NCI-H2227 treated with DMSO at 0.1 percent for 48 hours (cell line): ENCODE measurements at regions not wholly inside any gene's neighbourhood (a gene's known extent, or its start where the extent isn't known, plus 50 kb on each side); places are given as distances from the start of the nearest gene placed in this dataset.
"Not testable (repeated sequence)": the region's sequence is repeated elsewhere in the genome, so short reads cannot be mapped to it uniquely, and the experiment has no call there.

ENCODE experiments used
- DNase-seq: peaks from one replicate; lab custom pipeline; 2025; lab: John Stamatoyannopoulos, UW

DNA sequence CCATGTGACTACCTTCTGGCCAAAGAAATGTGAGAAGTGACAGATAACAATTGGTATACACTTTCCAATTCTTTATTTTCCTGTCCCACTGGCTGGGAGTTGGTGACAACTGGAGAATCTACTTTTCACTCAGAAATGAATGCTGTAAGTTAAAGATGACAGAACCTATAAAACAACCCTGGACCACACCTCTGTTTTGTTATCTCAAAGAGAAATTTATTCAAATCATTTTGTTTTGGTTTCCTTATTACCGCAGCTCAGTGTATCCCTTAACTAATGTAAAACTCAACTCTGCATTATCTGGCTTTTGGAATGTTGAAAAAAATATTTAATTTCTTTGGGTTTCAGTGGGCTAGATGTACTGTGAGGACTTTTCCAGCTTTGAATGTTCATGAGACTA is 469.8 kb downstream of the PCDH7 start:
- DNase-seq = no peak

DNA sequence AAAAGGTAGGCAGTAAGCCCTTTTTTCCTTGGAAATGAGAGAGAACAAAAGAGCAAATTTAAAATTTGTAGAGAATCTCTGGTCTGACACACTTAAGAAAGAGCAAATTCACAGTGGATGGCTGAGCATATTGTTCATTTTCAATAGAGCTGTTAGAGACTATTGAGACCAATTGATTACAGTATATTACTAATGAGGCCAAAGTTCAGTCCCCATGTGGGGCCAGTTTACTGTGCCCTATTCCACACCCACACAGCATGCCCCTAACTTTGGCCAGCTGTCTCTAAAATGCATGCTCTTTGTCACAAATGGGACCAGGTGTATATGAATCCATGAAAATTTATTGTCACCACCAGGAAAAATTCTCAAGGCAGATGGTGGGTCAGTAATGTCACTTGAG is 470.5 kb downstream of the PCDH7 start:
- no peak for DNase-seq

DNA sequence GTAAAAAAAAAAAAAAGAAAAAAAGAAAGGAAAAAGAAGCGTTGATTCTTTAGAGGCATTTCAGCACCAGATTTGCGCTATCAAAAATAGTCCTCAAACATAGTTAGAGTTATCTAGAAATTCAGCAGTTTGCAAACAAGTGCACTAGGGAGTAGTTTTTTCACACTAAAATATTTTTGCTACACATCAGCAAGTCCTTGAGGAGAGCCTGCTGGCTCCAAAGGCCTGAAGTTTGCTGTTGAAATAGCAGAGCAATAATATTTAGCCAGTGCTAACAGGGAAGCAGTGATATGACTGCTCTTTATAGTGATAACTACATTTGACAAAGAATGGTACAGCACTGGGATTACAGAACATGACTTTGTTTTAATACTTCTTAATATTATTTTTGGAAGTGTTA is 472.2 kb downstream of the PCDH7 start:
- no peak for DNase-seq

DNA sequence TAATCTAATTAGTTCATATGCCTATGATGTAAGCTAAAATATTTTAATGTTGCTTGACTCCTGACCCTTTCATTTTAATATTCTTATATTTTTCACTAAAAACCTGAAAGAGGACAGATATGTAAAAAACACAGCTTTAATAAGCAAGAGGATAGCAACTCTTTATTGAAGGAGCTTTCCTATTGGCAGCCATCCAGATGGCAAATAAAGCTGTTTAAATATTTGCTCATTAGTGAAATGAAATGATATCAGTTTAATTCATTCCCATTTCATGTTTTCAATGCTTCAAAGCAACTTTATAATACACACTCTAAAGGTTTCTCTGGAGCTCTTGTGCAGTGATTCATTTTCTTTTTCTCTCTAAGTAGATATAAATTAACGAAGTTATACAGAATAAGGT is 473.4 kb downstream of the PCDH7 start:
- no peak for DNase-seq

DNA sequence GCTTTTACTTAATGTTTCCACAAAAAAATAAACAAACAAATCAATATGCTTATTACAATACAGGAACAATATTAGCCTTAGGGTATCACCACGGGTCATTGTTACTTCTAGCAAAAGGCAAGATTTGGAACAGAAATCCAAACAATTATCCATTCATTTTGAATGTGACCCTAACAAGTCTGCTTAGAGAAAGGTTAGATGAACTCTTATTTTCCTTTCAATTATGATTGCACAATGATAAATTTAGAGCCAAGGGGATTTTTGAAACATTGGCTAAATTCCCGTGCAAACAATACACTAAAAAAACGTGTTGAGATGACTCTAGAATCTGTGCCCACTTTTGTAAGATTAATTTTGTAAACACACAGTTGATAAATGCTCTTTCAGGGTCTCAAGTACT is 474.7 kb downstream of the PCDH7 start:
- DNase-seq = no peak

DNA sequence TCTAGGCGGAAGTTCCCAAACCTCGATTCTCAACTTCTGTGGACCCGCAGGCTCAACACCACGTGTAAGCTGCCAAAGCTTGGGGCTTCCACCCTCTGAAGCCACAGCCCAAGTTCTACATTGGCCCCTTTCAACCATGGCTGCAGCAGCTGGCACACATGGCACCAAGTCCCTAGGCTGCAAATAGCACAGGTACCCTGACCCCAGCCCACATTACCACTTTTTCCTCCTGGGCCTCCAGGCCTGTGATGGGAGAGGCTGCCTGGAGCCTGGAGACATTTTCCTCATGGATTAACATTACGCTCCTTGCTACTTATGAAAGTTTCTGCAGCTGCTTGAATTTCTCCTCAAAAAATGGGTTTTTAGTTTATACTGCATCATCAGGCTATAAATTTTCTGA is 479.5 kb downstream of the PCDH7 start:
- no peak for DNase-seq

DNA sequence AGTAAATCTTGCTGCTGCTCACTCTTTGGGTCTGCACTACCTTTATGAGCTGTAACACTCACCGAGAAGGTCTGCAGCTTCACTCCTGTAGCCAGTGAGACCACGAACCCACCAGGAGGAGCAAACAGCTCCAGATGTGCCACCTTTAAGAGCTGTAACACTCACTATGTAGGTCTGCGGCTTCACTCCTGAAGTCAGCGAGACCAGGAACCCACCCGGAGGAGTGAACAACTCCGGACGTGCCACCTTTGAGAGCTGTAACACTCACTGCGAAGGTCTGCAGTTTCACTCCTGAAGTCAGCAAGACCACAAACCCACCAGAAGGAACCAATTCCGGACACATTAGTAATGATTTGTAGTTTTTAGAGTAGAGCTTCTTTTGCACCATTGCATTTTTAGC is 481.9 kb downstream of the PCDH7 start:
- DNase-seq = not testable (repeated sequence)

DNA sequence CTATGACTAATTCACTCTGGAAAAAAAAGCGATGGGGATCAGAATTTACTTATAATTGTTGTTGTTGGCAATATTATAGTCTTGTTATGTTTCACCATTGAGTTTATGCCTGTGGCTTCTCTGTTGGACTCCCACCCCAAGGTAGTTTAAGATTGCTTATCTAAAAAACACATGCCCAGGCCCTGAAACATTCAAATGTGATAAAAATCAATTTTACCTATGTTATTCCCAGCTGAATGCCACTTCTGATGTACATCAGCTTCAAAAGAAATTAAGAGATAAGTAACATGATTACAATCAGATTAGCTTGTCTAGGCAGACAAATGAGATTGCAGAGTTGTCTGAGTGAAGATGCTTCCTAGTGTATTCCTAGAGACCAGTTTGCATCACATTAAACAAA is 484.7 kb downstream of the PCDH7 start:
- DNase-seq = no peak

DNA sequence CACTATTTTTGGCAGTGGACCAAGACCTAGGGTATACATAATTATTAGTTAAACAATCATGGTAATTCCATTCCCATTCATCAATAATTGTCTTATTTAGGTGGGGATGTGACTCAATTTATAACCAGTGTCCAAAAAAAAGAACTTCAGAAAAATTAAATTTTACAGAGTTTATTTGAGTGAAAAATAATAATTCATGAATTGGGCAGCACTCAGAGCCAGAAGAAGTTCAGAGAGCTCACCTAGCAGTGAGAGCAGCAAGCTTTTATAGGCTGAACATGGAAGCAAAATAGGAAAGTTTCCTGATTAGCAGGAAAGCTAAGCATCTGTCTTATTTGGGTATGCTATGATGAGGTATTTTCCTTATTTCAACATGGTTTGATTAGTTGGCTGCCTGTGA is 500.8 kb downstream of the PCDH7 start:
- DNase-seq = no peak

DNA sequence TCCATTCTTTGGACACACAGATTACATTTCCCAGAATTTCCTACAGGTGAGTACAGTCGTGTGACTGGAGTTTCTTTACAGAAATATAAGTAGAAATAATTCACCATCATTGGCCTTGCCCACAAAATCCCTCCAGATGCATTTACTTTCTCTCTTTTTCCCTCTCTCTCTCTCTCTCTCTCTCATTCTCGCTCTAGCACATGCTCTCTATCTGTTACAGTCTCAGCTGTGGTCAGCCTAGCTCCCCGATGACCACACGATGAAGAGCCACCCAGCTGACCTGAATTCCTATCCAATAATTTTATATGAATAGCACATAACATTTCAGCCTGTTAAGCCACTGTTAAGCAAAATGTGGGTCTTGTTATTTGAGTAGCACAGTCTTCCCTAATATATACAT is 507.9 kb downstream of the PCDH7 start:
- DNase-seq = no peak

DNA sequence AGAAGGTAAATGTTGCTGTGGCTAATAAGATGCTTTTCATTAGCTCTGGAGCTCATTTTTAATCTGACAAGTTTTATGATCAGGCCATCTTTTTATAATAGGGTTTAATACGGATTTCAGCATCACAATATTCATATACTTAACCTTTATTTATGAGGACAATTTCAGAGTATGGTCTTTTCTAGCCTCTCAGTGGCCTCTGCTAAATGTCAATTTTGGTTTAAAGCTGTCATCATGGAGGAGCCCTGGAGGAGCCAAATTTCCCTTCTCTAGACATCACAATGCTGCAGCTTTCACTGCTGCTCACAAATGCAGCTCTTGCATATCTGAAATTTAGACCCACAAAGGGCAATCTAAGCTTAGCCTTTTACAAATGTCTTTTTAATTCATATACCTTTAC is 510.4 kb downstream of the PCDH7 start:
- no peak for DNase-seq

DNA sequence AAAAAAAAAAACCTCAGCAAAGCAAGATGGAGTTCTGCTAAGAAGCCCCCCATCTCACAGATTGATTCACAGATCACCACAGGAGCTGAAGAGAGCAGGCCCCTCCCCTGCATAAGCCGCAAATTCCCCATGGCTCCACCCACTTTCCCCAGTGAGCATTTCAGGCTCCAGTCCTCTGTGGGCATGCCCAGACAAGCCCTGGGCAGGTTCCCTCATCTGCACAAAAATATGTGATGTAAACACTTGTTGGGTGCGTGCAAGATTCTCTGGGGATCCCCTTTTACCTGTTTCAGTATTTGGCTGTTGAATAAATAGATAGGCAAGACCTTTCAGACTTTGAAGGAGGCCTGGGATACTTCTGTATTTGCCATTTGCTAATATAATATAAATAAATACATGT is 514.3 kb downstream of the PCDH7 start:
- DNase-seq = no peak

DNA sequence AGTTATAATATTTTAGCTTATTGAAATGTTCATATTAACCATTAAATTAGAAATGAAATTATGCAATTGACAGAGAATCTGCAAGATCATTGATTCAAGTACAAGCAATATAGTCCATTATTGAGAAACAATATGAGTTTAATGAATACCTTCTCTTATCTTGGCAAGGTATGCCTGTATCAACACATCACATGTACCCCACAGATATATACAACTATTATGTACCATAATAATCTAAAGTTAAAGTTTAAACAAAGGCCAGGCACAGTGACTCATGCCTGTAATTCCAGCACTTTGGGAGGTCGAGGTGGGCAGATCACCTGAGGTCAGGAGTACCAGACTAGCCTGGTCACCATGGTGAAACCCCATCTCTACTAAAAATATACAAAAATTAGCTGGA is 514.7 kb downstream of the PCDH7 start:
- DNase-seq = no peak

DNA sequence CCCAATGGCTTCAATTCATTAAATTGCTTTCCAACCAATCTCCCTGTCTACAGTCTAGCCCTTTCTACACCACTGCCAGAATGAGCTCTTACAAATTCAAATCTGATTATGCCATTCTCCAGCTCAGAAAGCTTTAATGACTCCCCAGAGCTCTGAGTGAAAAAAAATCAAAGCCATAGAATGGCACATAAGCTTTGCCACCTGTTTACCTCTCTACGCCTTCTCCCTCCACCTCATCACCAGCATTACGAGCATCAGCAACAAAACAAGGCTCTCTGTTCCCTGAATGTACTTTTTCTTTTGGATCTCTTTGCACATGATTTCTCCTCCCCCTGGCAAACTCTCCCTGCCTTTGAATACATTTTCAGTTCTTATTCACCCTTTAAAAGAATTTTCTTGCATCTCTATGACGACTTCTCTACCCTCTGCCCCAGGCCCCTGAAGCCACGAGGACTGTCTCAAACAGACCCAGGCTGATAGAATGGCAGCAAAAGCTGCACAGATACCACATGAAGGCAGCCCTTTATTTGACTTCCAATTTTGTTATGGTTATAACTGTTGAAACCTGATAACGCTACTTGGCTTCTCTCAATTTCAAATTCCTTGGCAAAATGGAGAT is 516.0 kb downstream of the PCDH7 start:
- DNase-seq = no peak

DNA sequence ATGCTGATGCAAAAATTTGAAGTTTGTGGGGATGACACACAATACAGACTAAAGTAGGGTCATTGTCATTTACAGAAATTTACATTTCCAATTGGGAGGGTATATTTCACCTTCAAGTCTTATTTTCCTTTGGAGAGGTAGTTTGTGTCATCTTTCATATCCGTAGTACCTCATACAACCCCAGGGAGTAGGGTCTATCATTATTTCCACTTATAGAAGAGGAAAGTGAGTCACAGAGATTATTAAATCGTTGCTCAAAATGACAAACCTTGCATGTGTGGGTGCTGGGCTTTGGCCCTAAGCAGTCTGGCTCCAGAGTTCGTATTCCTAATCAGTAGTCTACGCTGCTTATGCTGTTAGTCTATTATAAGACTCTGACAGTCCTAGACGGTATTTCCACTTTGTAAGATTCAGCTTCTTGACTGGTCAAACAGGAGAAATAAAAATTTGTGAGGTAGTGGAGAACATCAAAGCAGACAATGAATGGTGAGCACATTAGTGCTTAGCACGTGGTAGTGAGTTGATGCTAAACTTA is 516.5 kb downstream of the PCDH7 start:
- no peak for DNase-seq

DNA sequence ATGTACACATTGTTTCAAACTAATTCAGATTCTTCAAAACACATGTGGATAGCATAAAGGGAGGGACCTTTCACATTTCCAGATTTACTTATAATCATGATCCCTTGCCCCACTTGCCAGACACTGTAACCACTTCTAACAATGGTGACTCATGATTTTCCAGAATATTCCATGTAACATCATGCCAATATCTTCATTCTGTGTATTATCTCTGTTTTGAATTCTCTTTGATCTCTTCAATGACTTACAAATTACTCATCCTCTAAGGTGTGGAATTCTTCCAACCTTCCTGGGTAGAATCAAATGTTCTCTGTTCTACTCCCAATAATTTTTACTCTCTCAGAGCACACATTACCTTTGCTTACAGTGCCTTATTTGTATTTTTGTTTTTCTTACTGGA is 517.1 kb downstream of the PCDH7 start:
- DNase-seq = no peak

DNA sequence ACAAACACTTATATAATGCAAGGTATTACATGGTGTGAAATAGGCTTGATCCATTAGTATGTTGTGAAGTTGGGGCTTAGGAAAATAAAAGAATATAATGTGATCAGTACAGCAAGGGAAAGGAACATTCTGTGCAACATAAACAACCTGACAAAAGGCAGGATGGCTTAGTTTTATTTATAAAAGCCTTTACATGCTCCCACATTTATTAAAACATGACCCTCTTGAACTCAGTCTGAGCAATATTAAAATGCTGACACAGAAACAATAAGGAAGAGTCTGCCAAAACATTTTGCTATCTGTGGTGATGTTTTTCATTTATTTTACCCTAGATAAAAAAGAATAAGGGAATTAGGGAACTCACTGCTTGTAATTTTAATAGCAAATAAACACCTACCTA is 519.7 kb downstream of the PCDH7 start:
- DNase-seq = no peak

DNA sequence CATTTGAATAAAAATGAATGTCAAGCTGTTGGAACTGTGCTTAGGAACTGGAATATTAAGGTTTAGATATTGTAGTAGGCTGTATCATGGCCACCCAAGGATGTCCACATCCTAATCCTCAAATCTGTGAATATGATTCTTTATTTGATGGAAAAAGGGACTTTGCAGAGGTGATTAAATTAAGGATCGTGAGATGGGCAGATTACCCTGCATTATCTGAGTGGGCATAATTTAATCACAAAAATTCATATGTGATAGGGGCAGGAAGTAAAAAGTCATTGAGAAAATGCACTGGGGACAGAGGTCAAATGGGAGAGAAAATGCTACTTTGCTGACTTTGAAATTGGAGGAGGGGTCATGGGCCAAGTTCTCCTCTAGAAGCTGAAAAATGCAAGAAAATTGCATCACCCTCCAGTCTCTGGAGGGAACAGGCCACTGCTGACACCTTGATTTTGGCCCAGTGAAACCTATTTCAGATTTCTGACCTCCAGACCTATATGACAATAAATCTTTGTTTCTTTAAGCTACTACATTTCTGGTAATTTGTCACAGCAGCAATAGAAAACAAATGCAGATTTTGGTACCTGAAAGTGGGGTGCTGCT is 521.4 kb downstream of the PCDH7 start:
- no peak for DNase-seq

DNA sequence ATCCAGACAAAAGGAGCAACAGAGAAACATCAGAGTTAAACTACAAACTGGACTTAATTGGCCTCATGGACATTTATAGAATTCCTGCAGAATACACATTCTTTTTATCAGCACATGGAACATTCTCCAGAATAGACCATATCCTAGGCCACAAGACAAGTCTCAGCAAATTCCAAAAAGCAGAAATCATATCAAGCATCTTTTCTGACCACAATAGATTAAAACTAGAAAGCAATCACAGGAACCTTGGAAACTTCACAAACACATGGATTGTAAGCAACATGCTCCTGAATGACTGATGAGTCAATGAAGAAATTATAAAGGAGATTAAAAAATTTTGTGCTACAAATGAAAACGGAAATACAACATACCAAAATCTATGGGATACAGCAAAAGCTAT is 526.7 kb downstream of the PCDH7 start:
- DNase-seq = no peak

DNA sequence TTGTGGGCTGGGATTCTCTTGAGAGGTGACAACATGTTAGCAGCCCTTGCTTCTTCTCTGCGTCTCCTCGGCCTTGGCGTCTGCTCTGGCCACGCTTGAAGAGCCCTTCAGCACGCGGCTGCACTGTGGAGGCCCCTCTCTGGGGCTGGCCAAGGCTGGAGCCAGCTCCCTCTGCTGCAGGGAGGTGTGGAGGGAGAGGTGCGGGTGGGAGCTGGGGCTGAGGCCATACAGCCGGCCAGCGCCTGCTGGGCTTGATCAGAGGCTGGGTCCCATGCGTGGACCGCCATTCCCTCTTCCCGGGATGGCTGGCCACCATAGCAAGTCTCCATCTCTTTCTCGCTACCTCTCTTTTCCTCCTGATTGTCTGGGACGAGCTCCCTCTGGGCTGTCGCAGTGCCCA is 539.0 kb downstream of the PCDH7 start:
- DNase-seq = no peak

DNA sequence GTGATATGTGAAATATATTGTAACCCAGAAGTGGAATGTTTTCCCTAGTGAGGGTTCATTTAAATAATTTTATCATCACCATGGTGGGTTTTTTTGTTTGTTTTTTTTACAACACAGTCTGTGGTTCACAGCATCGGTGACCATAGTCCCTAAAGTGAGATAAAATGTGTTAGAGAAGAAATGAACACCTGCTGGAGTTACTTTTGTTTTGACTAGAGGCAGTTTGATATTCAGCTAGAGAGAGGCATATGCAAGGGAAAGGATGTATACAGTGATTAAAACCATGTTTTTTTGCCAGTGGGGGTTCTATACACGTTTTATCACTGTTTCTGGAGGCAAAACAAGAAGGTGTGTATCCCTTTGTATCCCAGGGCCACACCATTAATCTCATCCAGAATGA is 541.5 kb downstream of the PCDH7 start:
- no peak for DNase-seq

DNA sequence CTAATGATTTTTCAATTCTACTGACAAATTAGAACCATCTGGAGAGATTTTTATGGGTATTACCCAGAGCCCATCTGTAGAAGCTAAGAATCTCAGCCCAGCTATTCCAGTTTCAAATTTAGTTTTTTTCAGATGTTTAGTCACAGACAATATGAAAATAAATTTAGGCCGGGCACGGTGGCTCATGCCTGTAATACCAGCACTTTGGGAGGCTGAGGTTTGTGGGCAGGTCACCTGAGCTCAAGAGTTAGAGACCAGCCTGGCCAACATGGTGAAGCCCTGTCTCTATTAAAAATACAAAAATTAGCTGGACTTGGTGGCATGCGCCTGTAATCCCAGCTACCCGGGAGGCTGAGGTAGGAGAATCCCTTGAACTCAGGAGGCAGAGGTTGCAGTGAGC is 545.9 kb downstream of the PCDH7 start:
- DNase-seq = not testable (repeated sequence)

DNA sequence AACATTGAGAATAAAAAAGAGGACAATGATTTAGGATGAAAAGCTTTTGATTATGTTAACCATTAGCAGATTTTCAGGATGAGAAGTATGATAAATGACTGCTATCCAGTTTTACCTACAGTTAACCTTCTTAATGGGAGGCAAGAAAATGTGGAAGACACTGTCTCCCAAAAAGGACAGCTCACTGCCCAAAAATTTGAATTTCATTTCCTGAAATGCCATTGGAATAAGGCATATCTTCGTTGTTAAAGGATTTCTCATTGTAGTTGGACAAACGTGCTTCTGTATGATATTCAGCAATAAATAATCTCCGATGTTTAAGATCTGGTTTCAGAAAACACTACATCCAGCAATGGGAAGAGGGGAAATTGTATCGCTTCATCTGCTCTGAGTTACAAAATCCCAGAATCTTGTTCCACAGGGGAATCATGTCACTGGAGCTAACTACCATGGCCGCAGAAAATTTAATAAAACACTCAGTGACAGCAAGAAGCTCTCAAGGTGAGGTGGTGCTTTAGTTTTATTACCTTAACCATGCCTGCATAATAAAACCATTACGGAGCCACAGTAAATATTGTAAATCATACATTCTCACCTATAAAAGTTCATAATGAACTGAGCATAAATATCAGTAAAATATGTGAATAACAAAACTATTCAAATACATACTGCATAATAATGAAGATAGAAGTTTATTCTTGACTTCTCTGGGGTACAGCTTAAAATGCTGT is 552.3 kb downstream of the PCDH7 start:
- DNase-seq = no peak

DNA sequence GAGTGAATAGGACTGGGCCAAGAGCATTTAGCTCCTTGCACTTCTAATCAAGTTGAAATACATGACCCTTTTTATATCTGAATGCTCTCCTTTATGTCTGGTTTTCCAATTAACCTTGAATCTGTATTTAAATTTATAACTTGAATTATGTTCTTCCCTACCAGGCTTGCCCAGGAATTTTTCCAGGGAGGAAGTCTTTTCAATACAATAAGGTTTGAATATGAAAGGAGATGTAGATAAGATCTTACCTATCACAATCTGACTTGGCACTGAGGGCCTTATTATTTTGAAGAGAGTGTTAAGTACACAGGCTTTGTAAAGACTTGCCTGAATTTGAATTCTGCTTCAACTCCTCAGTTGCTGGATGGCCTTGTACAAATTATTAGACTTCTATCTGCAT is 555.7 kb downstream of the PCDH7 start:
- DNase-seq = no peak
